DND-41 (cell line): ENCODE measurements at regions not wholly inside any gene's neighbourhood (a gene's known extent, or its start where the extent isn't known, plus 50 kb on each side); places are given as distances from the start of the nearest gene placed in this dataset.
"Not testable (repeated sequence)": the region's sequence is repeated elsewhere in the genome, so short reads cannot be mapped to it uniquely, and the experiment has no call there.

Experiments used
- ATAC-seq: fragments of 200-7000 bp; cut with Tn5 transposase; 3 replicates; pipeline ENCODE4 v1.9.1; 2021; ENCODE audit warnings: low read depth; ENCODE audit not compliant: insufficient read depth
- DNase-seq: peaks from one replicate; pipeline ENCODE4 v3.0.0-alpha.2; 2020
- H2AFZ ChIP-seq: 2 replicates; pipeline ENCODE4 v1.6.0; 2012; ENCODE audit warnings: low read depth, low read length
- H3K27ac ChIP-seq: 2 replicates; pipeline ENCODE4 v1.5.1; 2012; ENCODE audit warnings: low read length, inconsistent platforms
- H3K27me3 ChIP-seq: fragments of 200-600 bp; sonication (generic); 2 replicates; pipeline ENCODE4 v1.6.0; 2012; ENCODE audit warnings: low read length, mild to moderate bottlenecking, inconsistent platforms; ENCODE audit not compliant: insufficient read depth, poor library complexity
- H3K36me3 ChIP-seq: 2 replicates; pipeline ENCODE4 v1.5.1; 2012; ENCODE audit warnings: low read length, inconsistent platforms; ENCODE audit not compliant: insufficient read depth
- H3K4me1 ChIP-seq: 2 replicates; pipeline ENCODE4 v1.5.1; 2012; ENCODE audit warnings: mild to moderate bottlenecking, low read length; ENCODE audit not compliant: insufficient read depth
- H3K4me2 ChIP-seq: 2 replicates; pipeline ENCODE4 v1.6.0; 2012; ENCODE audit warnings: mild to moderate bottlenecking, moderate library complexity, low read length, inconsistent platforms; ENCODE audit not compliant: insufficient read depth
- H3K4me3 ChIP-seq, 2 experiments: fragments of 200-600 bp in 1 of 2; shearing (Covaris generic) in 1 of 2; 2 replicates each; pipeline ENCODE4 v1.5.1; 2012 to 2016; ENCODE audit warnings: inconsistent platforms in 2 of 2, low read length in 2 of 2, mild to moderate bottlenecking in 2 of 2, low read depth in 1 of 2, moderate library complexity in 1 of 2
- H3K79me2 ChIP-seq: 2 replicates; pipeline ENCODE4 v1.6.0; 2012; ENCODE audit warnings: low read length, inconsistent platforms; ENCODE audit not compliant: insufficient read depth
- H3K9ac ChIP-seq: 2 replicates; pipeline ENCODE4 v1.6.0; 2012; ENCODE audit warnings: low read depth, mild to moderate bottlenecking, inconsistent platforms, low read length, moderate library complexity
- H3K9me3 ChIP-seq: 2 replicates; pipeline ENCODE4 v1.5.1; 2012; ENCODE audit warnings: low read length, moderate library complexity, mild to moderate bottlenecking, inconsistent platforms; ENCODE audit not compliant: insufficient read depth, severe bottlenecking
- H4K20me1 ChIP-seq: 2 replicates; pipeline ENCODE4 v1.6.0; 2012; ENCODE audit warnings: low read length; ENCODE audit not compliant: insufficient read depth
- EZH2 ChIP-seq: IDR thresholded peaks from 3 replicates; pipeline ENCODE4 v1.6.1; 2012; ENCODE audit warnings: borderline replicate concordance, low read depth, mild to moderate bottlenecking, moderate library complexity, low read length, inconsistent platforms; ENCODE audit not compliant: severe bottlenecking
- TF ChIP-seq, protein P1 (sequence below): IDR thresholded peaks from 2 replicates; pipeline ENCODE4 v1.5.1; 2012; ENCODE audit warnings: borderline replicate concordance, low read length, moderate library complexity, mild to moderate bottlenecking; ENCODE audit not compliant: poor library complexity, severe bottlenecking; ENCODE audit errors: extremely low read depth

- Histone ChIP-seq H3K4me1 (peaks cover 31% of the 10 kb centered on the region), H3K79me2 (no peaks in the 10 kb centered on the region), H3K9ac (peak overlapping the region; percentile 50), H4K20me1 (no peaks in the 10 kb centered on the region), H3K4me2 (peak overlapping the region; percentile 73), H3K36me3 (no peaks in the 10 kb centered on the region), H3K27me3 (no peaks in the 10 kb centered on the region), H3K4me3 (peak overlapping the region in 1 of 2 experiments; percentile 52; a peak in 2 of 4 replicates), H2AFZ (peak overlapping the region; percentile 53; the same call in 1 of the 2 replicates), H3K9me3 (no peaks in the 10 kb centered on the region), H3K27ac (peak overlapping the region; percentile 92)
- DNase-seq: peak; percentile 82
- TF ChIP-seq, protein P1, sequence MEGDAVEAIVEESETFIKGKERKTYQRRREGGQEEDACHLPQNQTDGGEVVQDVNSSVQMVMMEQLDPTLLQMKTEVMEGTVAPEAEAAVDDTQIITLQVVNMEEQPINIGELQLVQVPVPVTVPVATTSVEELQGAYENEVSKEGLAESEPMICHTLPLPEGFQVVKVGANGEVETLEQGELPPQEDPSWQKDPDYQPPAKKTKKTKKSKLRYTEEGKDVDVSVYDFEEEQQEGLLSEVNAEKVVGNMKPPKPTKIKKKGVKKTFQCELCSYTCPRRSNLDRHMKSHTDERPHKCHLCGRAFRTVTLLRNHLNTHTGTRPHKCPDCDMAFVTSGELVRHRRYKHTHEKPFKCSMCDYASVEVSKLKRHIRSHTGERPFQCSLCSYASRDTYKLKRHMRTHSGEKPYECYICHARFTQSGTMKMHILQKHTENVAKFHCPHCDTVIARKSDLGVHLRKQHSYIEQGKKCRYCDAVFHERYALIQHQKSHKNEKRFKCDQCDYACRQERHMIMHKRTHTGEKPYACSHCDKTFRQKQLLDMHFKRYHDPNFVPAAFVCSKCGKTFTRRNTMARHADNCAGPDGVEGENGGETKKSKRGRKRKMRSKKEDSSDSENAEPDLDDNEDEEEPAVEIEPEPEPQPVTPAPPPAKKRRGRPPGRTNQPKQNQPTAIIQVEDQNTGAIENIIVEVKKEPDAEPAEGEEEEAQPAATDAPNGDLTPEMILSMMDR: no peak
- no peak for TF ChIP-seq EZH2
- peak; percentile 96 for ATAC-seq
These were observed 64.9 kb downstream of the SPRING1 start for GRCh38 chr12:116672842-116673516.

GRCh38 chr12:116672010-116672409 is 65.9 kb downstream of the SPRING1 start:
- no peak for ATAC-seq
- H3K79me2 ChIP-seq: no peaks in the 10 kb centered on the region
- no peak for DNase-seq
- peaks cover 31% of the 10 kb centered on the region for H3K4me1 ChIP-seq
- H3K4me3 ChIP-seq: no peak overlapping the region
- no peak overlapping the region for H3K9ac ChIP-seq
- H3K36me3 ChIP-seq: no peaks in the 10 kb centered on the region
- H3K9me3 ChIP-seq: no peaks in the 10 kb centered on the region
- H3K27me3 ChIP-seq: no peaks in the 10 kb centered on the region
- peak overlapping the region; percentile 73 for H3K4me2 ChIP-seq
- H3K27ac ChIP-seq: peak overlapping the region; percentile 92
- no peak overlapping the region for H2AFZ ChIP-seq
- H4K20me1 ChIP-seq: no peaks in the 10 kb centered on the region
- no peak for TF ChIP-seq EZH2
- TF ChIP-seq, protein P1: no peak

DNA sequence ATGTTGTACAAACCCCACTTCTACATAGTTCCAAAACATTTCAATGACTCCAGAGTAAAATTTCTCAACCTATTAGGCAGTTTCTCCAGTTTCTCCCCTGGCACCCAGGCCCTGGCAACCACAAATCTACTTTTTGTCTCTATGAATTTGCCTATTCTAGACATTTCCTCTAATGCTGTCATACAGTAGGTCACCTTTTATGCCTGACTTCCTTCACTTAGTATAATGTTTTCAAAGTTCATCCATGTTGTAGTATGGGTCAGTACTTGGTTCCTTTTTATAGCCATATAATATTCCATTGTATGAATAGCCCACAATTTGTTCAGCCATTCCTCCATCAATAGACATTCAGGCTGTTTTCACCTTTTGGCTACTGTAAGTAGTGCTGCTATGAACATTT is 67.0 kb downstream of the SPRING1 start:
- H3K9ac ChIP-seq: no peak overlapping the region
- no peak overlapping the region for H3K4me3 ChIP-seq
- no peaks in the 10 kb centered on the region for H4K20me1 ChIP-seq
- H3K36me3 ChIP-seq: no peaks in the 10 kb centered on the region
- ATAC-seq (no peak), DNase-seq (no peak)
- H3K4me1 ChIP-seq: peaks cover 31% of the 10 kb centered on the region
- no peaks in the 10 kb centered on the region for H3K79me2 ChIP-seq
- H3K9me3 ChIP-seq: no peaks in the 10 kb centered on the region
- no peak overlapping the region for H3K4me2 ChIP-seq
- no peak overlapping the region for H2AFZ ChIP-seq
- TF ChIP-seq, protein P1: no peak
- TF ChIP-seq EZH2: no peak
- no peak overlapping the region for H3K27ac ChIP-seq
- H3K27me3 ChIP-seq: no peaks in the 10 kb centered on the region

GRCh38 chr12:116667752-116668151 is 70.1 kb downstream of the SPRING1 start:
- no peaks in the 10 kb centered on the region for H3K79me2 ChIP-seq
- no peak overlapping the region for H3K4me3 ChIP-seq
- H3K9ac ChIP-seq: no peak overlapping the region
- ATAC-seq (no peak), DNase-seq (no peak)
- H3K36me3 ChIP-seq: no peaks in the 10 kb centered on the region
- TF ChIP-seq, protein P1: no peak
- no peak for TF ChIP-seq EZH2
- H3K9me3 ChIP-seq: no peaks in the 10 kb centered on the region
- H3K4me2 ChIP-seq: no peak overlapping the region
- H2AFZ ChIP-seq: no peak overlapping the region
- H3K27me3 ChIP-seq: no peaks in the 10 kb centered on the region
- no peaks in the 10 kb centered on the region for H4K20me1 ChIP-seq
- no peak overlapping the region for H3K27ac ChIP-seq
- peaks cover 10% of the 10 kb centered on the region for H3K4me1 ChIP-seq

GRCh38 chr12:116666829-116667228 is 71.0 kb downstream of the SPRING1 start:
- H3K9me3 ChIP-seq, H4K20me1 ChIP-seq, H3K4me2 ChIP-seq, H3K79me2 ChIP-seq, H3K9ac ChIP-seq, H2AFZ ChIP-seq, ATAC-seq, DNase-seq, H3K27ac ChIP-seq, H3K27me3 ChIP-seq, H3K4me1 ChIP-seq, H3K4me3 ChIP-seq, H3K36me3 ChIP-seq: not testable (repeated sequence)
